Ishikawa (cell line): ENCODE measurements at regions not wholly inside any gene's neighbourhood (a gene's known extent, or its start where the extent isn't known, plus 50 kb on each side); places are given as distances from the start of the nearest gene placed in this dataset.

ENCODE experiments used
- CEBPB ChIP-seq: IDR thresholded peaks from 2 replicates; pipeline ENCODE4 v1.6.1; 2012
- EGR1 ChIP-seq: IDR thresholded peaks from 2 replicates; pipeline ENCODE4 v1.6.1; 2012
- EP300 ChIP-seq: IDR thresholded peaks from 2 replicates; pipeline ENCODE4 v1.6.1; 2012; ENCODE audit warnings: borderline replicate concordance
- FOXM1 ChIP-seq: IDR thresholded peaks from 2 replicates; pipeline ENCODE4 v1.6.1; 2012; ENCODE audit warnings: low read depth, borderline replicate concordance
- NFIC ChIP-seq: IDR thresholded peaks from 2 replicates; pipeline ENCODE4 v1.6.1; 2012
- RAD21 ChIP-seq: IDR thresholded peaks from 2 replicates; pipeline ENCODE4 v1.6.1; 2012; ENCODE audit warnings: low read depth
- TAF1 ChIP-seq: IDR thresholded peaks from 2 replicates; pipeline ENCODE4 v1.6.1; 2012; ENCODE audit warnings: low read depth, mild to moderate bottlenecking
- YY1 ChIP-seq: IDR thresholded peaks from 2 replicates; pipeline ENCODE4 v1.6.1; 2012; ENCODE audit warnings: low read depth
- ZBTB7A ChIP-seq: IDR thresholded peaks from 2 replicates; pipeline ENCODE4 v1.6.1; 2012; ENCODE audit warnings: low read depth
- TF ChIP-seq, protein P1 (sequence below): IDR thresholded peaks from 2 replicates; pipeline ENCODE4 v1.6.1; 2012; ENCODE audit warnings: low read depth, mild to moderate bottlenecking
- TF ChIP-seq, protein P2 (sequence below): IDR thresholded peaks from 2 replicates; pipeline ENCODE4 v1.6.1; 2012

DNA sequence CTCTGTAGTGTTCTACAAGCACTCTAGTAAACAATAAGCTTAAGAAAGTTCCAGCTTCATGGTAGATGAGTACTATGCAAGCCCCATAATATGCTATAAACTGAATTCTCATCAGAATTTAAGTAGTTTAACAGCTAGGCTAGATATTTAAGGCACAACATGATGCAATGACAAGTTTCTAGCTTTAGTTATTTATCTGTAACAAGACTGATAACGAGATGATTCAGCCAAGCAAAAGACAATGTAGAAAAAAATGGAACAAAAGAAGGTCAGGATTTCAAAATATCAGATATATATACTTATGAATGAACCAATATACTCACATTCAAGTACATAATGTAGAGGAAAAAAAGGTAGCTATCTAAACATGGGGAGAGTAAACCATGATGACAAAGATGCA is 61.0 kb upstream of the RERGL start:
- no peak for TF ChIP-seq RAD21
- TF ChIP-seq, protein P1, sequence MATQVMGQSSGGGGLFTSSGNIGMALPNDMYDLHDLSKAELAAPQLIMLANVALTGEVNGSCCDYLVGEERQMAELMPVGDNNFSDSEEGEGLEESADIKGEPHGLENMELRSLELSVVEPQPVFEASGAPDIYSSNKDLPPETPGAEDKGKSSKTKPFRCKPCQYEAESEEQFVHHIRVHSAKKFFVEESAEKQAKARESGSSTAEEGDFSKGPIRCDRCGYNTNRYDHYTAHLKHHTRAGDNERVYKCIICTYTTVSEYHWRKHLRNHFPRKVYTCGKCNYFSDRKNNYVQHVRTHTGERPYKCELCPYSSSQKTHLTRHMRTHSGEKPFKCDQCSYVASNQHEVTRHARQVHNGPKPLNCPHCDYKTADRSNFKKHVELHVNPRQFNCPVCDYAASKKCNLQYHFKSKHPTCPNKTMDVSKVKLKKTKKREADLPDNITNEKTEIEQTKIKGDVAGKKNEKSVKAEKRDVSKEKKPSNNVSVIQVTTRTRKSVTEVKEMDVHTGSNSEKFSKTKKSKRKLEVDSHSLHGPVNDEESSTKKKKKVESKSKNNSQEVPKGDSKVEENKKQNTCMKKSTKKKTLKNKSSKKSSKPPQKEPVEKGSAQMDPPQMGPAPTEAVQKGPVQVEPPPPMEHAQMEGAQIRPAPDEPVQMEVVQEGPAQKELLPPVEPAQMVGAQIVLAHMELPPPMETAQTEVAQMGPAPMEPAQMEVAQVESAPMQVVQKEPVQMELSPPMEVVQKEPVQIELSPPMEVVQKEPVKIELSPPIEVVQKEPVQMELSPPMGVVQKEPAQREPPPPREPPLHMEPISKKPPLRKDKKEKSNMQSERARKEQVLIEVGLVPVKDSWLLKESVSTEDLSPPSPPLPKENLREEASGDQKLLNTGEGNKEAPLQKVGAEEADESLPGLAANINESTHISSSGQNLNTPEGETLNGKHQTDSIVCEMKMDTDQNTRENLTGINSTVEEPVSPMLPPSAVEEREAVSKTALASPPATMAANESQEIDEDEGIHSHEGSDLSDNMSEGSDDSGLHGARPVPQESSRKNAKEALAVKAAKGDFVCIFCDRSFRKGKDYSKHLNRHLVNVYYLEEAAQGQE, result no peak
- TF ChIP-seq EP300, result no peak
- no peak for TF ChIP-seq YY1
- no peak for TF ChIP-seq TAF1
- TF ChIP-seq NFIC, result no peak
- no peak for TF ChIP-seq EGR1
- TF ChIP-seq, protein P2, sequence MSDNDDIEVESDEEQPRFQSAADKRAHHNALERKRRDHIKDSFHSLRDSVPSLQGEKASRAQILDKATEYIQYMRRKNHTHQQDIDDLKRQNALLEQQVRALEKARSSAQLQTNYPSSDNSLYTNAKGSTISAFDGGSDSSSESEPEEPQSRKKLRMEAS, result no peak
- TF ChIP-seq CEBPB, result no peak
- no peak for TF ChIP-seq ZBTB7A
- TF ChIP-seq FOXM1, result no peak
